ENCODE measurements at regions not wholly inside any gene's neighbourhood (a gene's known extent, or its start where the extent isn't known, plus 50 kb on each side); places are given as distances from the start of the nearest gene placed in this dataset.

DNA sequence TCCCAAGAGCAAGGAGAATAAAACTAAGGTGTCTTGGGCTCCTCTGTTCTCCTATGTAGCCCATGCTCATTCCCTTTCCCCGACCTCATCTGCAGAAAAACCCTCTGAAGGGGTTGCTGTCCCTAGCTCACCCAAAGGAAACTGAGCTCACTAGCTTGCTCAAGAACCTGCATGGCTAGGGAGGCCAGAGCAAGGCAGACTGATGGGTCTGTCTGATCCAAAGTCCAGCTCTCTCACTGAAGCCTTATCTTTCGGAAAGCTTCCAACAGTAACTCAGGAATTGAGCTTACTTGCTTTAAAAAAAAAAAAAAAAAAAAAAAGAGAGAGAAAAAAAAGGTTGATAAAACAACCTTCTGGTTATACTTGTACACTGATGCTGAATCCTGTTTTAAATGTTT is 141.4 kb upstream of the TOPAZ1 start:
- Histone ChIP-seq H3K4me3 (ENCODE audit: low read length in 2 of 2) (no peak overlapping the region), H3K36me3 (ENCODE audit: insufficient read depth, low read length) (no peaks in the 10 kb centered on the region), H3K27me3 (ENCODE audit: insufficient read depth, low read length) (peaks cover 6% of the 10 kb centered on the region), H3K4me1 (ENCODE audit: insufficient read depth, low read length) (no peaks in the 10 kb centered on the region), H3K9me3 (ENCODE audit: control insufficient read depth in 1 of 2, low read length in 2 of 2) (no peaks in the 10 kb centered on the region), H3K27ac (ENCODE audit: low read depth, low read length) (no peak overlapping the region)
- intact Hi-C loops (cut with micrococcal nuclease) = no loop called here
- Mint-ChIP-seq H3K9me3 (no peaks in the 10 kb centered on the region), H3K27ac (no peak overlapping the region), H3K36me3 (no peaks in the 10 kb centered on the region), H3K4me1 (no peaks in the 10 kb centered on the region), H3K27me3 (peaks cover 13 to 14% of the 10 kb centered on the region in 2 donors), H3K4me3 (no peak overlapping the region)
- ChIA-PET CTCF (ENCODE audit: partially characterized antibody) (no interaction called here), POLR2A (ENCODE audit: partially characterized antibody) (no interaction called here)
- DNase-seq = no peak

DNA sequence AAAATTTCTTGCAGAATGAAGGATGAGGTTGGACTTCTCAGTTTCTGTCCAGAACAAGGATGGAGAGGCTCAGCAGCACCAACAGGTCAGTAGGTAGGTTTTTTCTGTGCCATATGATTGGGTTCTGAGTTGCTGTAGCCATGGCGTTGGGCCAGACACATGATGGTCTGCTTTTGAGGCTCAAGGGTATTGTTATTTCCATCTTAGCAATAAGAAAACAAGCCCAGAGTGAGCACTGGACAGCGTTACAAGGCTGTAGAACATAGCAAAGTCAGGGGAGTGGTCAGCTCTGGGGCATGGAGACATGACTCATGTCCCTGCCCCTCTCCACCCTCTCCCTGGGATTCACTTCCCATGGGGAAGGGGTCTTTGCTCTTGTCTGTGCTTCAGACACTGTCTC is 137.6 kb upstream of the TOPAZ1 start:
- intact Hi-C loops (cut with micrococcal nuclease) = no loop called here
- CTCF ChIA-PET (ENCODE audit: partially characterized antibody) = no interaction called here
- peaks cover 5 to 16% of the 10 kb centered on the region in 2 donors for H3K27me3 Mint-ChIP-seq
- H3K4me3 ChIP-seq (ENCODE audit: low read length in 2 of 2) = no peak overlapping the region
- no peaks in the 10 kb centered on the region for H3K36me3 Mint-ChIP-seq
- no peak overlapping the region for H3K27ac Mint-ChIP-seq
- POLR2A ChIA-PET (ENCODE audit: partially characterized antibody) = no interaction called here
- DNase-seq = no peak
- H3K4me1 ChIP-seq (ENCODE audit: insufficient read depth, low read length) = no peaks in the 10 kb centered on the region
- no peaks in the 10 kb centered on the region for H3K36me3 ChIP-seq (ENCODE audit: insufficient read depth, low read length)
- no peaks in the 10 kb centered on the region for H3K9me3 ChIP-seq (ENCODE audit: control insufficient read depth in 1 of 2, low read length in 2 of 2)
- H3K27ac ChIP-seq (ENCODE audit: low read depth, low read length) = no peak overlapping the region
- no peaks in the 10 kb centered on the region for H3K27me3 ChIP-seq (ENCODE audit: insufficient read depth, low read length)
- no peaks in the 10 kb centered on the region for H3K4me1 Mint-ChIP-seq
- peaks cover 0 to 2% (median 0%) of the 10 kb centered on the region in 8 donors for H3K9me3 Mint-ChIP-seq
- H3K4me3 Mint-ChIP-seq = no peak overlapping the region

DNA sequence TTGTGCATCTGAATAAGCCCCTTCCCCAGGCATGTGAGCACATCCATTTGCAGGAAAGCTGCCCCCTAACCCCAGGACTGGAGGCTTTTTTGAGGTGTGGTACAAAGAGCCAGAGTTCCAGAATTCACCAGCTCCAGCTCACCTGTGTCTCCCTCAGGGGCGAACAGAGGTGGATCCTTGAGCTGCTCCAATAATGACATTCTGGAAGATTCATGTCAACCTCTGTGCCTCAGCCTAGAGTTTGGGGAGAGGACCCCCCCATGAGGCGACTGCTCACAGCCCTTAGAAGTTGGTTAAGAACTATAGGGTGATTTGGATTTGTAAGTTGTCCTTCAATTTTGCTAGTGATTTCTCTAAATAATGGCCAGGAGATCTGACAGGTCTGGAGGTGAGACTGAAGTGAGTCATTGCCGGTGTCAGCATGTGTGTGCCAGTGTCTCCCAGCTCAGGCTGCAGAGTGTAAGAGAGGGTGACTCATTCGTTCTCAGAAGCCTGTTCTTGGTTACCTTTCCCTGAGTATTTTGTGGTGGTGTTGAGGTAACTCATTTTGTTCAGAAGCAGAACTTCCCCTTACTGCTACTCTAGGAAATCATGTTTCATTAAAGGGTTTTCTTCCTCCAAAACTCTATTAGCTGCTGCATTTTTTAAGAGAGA is 136.9 kb upstream of the TOPAZ1 start:
- intact Hi-C loops (cut with micrococcal nuclease) = no loop called here
- CTCF ChIA-PET (ENCODE audit: partially characterized antibody) = no interaction called here
- no peak overlapping the region for H3K27ac Mint-ChIP-seq
- no peak overlapping the region for H3K4me3 ChIP-seq (ENCODE audit: low read length in 2 of 2)
- POLR2A ChIA-PET (ENCODE audit: partially characterized antibody) = no interaction called here
- H3K4me3 Mint-ChIP-seq = no peak overlapping the region
- no peak for DNase-seq
- no peaks in the 10 kb centered on the region for H3K36me3 Mint-ChIP-seq
- no peaks in the 10 kb centered on the region for H3K36me3 ChIP-seq (ENCODE audit: insufficient read depth, low read length)
- no peak overlapping the region for H3K27ac ChIP-seq (ENCODE audit: low read depth, low read length)
- no peaks in the 10 kb centered on the region for H3K4me1 Mint-ChIP-seq
- H3K27me3 Mint-ChIP-seq = peaks cover 5 to 16% of the 10 kb centered on the region in 2 donors
- no peaks in the 10 kb centered on the region for H3K4me1 ChIP-seq (ENCODE audit: insufficient read depth, low read length)
- no peaks in the 10 kb centered on the region for H3K27me3 ChIP-seq (ENCODE audit: insufficient read depth, low read length)
- H3K9me3 Mint-ChIP-seq = peaks cover 0 to 2% (median 0%) of the 10 kb centered on the region in 8 donors
- H3K9me3 ChIP-seq (ENCODE audit: control insufficient read depth in 1 of 2, low read length in 2 of 2) = no peaks in the 10 kb centered on the region

DNA sequence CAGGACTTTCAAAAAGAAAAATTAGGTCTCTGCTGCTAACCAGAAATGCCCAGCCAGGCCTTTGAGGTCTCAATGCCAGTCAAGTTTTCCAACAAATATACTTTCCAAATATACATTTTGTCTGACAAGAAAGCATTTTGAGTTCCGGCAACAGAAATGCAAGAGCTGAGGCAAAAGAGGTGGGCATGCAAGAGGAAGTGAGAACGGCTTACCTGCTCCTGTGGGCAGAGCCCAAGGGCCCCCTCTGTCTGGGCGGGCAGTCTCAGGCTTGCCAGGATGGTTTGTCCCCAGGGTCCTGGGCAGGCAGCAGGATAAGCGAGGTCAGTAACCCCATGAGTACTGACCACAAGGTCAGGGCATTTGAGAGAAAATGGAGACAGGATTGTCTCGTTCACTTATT is 136.1 kb upstream of the TOPAZ1 start:
- ChIA-PET CTCF (ENCODE audit: partially characterized antibody) (no interaction called here), POLR2A (ENCODE audit: partially characterized antibody) (no interaction called here)
- Mint-ChIP-seq H3K9me3 (peaks cover 0 to 2% (median 0%) of the 10 kb centered on the region in 8 donors), H3K4me1 (no peaks in the 10 kb centered on the region), H3K27me3 (peaks cover 0 to 16% of the 10 kb centered on the region in 2 donors), H3K27ac (no peak overlapping the region), H3K4me3 (no peak overlapping the region), H3K36me3 (no peaks in the 10 kb centered on the region)
- DNase-seq = no peak
- no peaks in the 10 kb centered on the region for H3K9me3 ChIP-seq (ENCODE audit: control insufficient read depth in 1 of 2, low read length in 2 of 2)
- no peaks in the 10 kb centered on the region for H3K36me3 ChIP-seq (ENCODE audit: insufficient read depth, low read length)
- H3K4me1 ChIP-seq (ENCODE audit: insufficient read depth, low read length) = no peaks in the 10 kb centered on the region
- H3K4me3 ChIP-seq (ENCODE audit: low read length in 2 of 2) = no peak overlapping the region
- no peaks in the 10 kb centered on the region for H3K27me3 ChIP-seq (ENCODE audit: insufficient read depth, low read length)
- intact Hi-C loops (cut with micrococcal nuclease) = no loop called here
- H3K27ac ChIP-seq (ENCODE audit: low read depth, low read length) = no peak overlapping the region

DNA sequence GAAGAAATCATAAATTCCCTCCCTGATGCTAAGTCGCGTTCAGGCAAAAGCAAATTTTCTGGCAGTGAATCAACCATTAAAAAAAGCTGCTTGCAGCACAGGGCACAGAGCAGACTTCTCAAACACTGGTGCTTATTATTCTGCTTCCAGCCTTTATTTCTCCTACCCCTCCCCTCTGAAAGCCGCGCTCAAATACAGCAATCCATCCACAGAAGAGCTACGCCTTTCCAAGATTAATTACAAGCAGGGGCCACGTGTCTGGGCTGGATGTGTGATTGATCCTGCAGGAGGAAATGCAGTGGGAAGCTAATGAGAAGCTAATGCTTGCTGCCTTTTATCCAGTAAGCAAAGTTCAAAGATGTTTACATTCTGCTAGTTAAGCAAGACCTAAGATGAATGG is 134.9 kb upstream of the TOPAZ1 start:
- H3K27ac Mint-ChIP-seq = no peak overlapping the region
- Histone ChIP-seq H3K4me1 (ENCODE audit: insufficient read depth, low read length) (no peaks in the 10 kb centered on the region), H3K4me3 (ENCODE audit: low read length in 2 of 2) (no peak overlapping the region), H3K9me3 (ENCODE audit: control insufficient read depth in 1 of 2, low read length in 2 of 2) (no peaks in the 10 kb centered on the region), H3K27ac (ENCODE audit: low read depth, low read length) (no peak overlapping the region), H3K27me3 (ENCODE audit: insufficient read depth, low read length) (no peaks in the 10 kb centered on the region), H3K36me3 (ENCODE audit: insufficient read depth, low read length) (no peaks in the 10 kb centered on the region)
- no peak for DNase-seq
- CTCF ChIA-PET (ENCODE audit: partially characterized antibody) = no interaction called here
- no peak overlapping the region for H3K4me3 Mint-ChIP-seq
- intact Hi-C loops (cut with micrococcal nuclease) = no loop called here
- H3K27me3 Mint-ChIP-seq = peaks cover 3 to 16% of the 10 kb centered on the region in 2 donors
- no peaks in the 10 kb centered on the region for H3K36me3 Mint-ChIP-seq
- H3K9me3 Mint-ChIP-seq = peaks cover 0 to 2% (median 0%) of the 10 kb centered on the region in 8 donors
- no peaks in the 10 kb centered on the region for H3K4me1 Mint-ChIP-seq
- POLR2A ChIA-PET (ENCODE audit: partially characterized antibody) = no interaction called here

DNA sequence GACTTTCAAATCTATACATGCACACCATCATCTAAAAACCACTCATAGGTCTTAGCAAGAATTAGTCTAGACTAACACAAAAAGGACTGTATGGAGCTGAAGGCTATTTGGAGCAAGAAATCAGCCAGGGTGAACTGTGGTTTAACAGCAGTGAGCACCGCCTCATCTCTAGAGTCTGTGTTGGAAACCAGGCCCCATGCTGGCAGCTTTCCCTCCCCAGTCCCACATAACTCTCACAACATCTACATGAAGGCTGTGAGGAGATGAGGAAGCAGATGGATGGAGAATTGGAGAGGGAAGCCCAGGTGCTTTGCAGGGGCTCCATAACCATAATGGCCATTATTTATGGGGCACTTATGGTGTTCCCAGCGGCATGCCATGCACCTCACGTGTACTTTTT is 133.2 kb upstream of the TOPAZ1 start:
- intact Hi-C loops (cut with micrococcal nuclease) = no loop called here
- Histone ChIP-seq H3K27ac (ENCODE audit: low read depth, low read length) (no peak overlapping the region), H3K4me1 (ENCODE audit: insufficient read depth, low read length) (no peaks in the 10 kb centered on the region), H3K27me3 (ENCODE audit: insufficient read depth, low read length) (no peaks in the 10 kb centered on the region), H3K4me3 (ENCODE audit: low read length in 2 of 2) (no peak overlapping the region), H3K9me3 (ENCODE audit: control insufficient read depth in 1 of 2, low read length in 2 of 2) (no peaks in the 10 kb centered on the region), H3K36me3 (ENCODE audit: insufficient read depth, low read length) (no peaks in the 10 kb centered on the region)
- ChIA-PET CTCF (ENCODE audit: partially characterized antibody) (no interaction called here), POLR2A (ENCODE audit: partially characterized antibody) (no interaction called here)
- H3K27me3 Mint-ChIP-seq = peaks cover 6 to 12% of the 10 kb centered on the region in 2 donors
- DNase-seq = no peak
- H3K27ac Mint-ChIP-seq = no peak overlapping the region
- no peaks in the 10 kb centered on the region for H3K36me3 Mint-ChIP-seq
- H3K4me3 Mint-ChIP-seq = no peak overlapping the region
- H3K4me1 Mint-ChIP-seq = no peaks in the 10 kb centered on the region
- peaks cover 0 to 2% (median 0%) of the 10 kb centered on the region in 8 donors for H3K9me3 Mint-ChIP-seq

DNA sequence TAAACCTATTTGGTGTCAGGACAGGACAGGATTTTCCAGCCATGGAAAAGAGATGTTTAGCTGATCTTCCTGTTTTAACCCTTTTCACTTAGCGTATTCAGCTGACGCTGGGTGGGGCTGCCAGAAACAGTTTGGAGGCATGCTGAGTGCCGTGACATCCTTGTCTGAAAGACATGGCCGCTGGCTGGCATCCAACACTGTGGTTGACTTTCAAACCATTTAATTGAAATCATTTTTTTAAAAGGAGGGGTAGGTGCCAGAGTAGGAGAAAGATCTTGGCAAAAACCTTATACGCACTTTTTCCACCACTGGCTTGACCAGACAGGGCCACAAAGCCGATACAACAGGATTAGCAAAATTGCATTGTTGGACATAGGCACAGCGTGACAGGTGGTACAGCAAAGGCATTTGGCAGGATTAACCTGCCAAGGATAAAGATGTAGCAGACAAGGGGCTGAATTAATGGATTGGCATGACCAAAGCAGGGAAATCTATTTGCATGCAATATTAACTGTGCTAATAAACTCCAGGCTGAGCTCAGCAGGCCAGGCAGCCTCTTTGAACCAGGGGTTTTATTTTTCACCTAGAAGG is 131.8 kb upstream of the TOPAZ1 start:
- Histone ChIP-seq H3K4me3 (ENCODE audit: low read length in 2 of 2) (no peak overlapping the region), H3K4me1 (ENCODE audit: insufficient read depth, low read length) (no peaks in the 10 kb centered on the region), H3K27ac (ENCODE audit: low read depth, low read length) (no peak overlapping the region), H3K9me3 (ENCODE audit: control insufficient read depth in 1 of 2, low read length in 2 of 2) (no peaks in the 10 kb centered on the region), H3K27me3 (ENCODE audit: insufficient read depth, low read length) (no peaks in the 10 kb centered on the region), H3K36me3 (ENCODE audit: insufficient read depth, low read length) (no peaks in the 10 kb centered on the region)
- no peak overlapping the region for H3K27ac Mint-ChIP-seq
- intact Hi-C loops (cut with micrococcal nuclease) = no loop called here
- no peak for DNase-seq
- no peak overlapping the region for H3K4me3 Mint-ChIP-seq
- peaks cover 0 to 2% (median 0%) of the 10 kb centered on the region in 8 donors for H3K9me3 Mint-ChIP-seq
- ChIA-PET POLR2A (ENCODE audit: partially characterized antibody) (no interaction called here), CTCF (ENCODE audit: partially characterized antibody) (interaction anchor here (1.1 kb wide), 1 partner anchor 567 kb away, joined by 3 read pairs; no protein-coding TSS in a partner anchor)
- H3K4me1 Mint-ChIP-seq = no peaks in the 10 kb centered on the region
- no peaks in the 10 kb centered on the region for H3K36me3 Mint-ChIP-seq
- H3K27me3 Mint-ChIP-seq = peaks cover 6 to 8% of the 10 kb centered on the region in 2 donors
